GM21381 (cell line): ENCODE measurements at regions not wholly inside any gene's neighbourhood (a gene's known extent, or its start where the extent isn't known, plus 50 kb on each side); places are given as distances from the start of the nearest gene placed in this dataset.
"Not testable (repeated sequence)": the region's sequence is repeated elsewhere in the genome, so short reads cannot be mapped to it uniquely, and the experiment has no call there.

Experiments
- ATAC-seq: cut with Tn5 transposase; IDR thresholded peaks from one replicate; pipeline ENCODE4 v1.9.1; 2021; ENCODE audit warnings: mild to moderate bottlenecking, moderate library complexity; ENCODE audit not compliant: unreplicated experiment

- ATAC-seq, result no peak
These were observed 405.8 kb downstream of the SPRY2 start for GRCh38 chr13:79935121-79935520.

- ATAC-seq, result no peak
These were observed 407.5 kb downstream of the SPRY2 start for GRCh38 chr13:79933389-79933788.

GRCh38 chr13:79932556-79932955 is 408.4 kb downstream of the SPRY2 start:
- no peak for ATAC-seq

- ATAC-seq, result not testable (repeated sequence)
These were observed 416.9 kb downstream of the SPRY2 start for GRCh38 chr13:79923973-79924556.

- no peak for ATAC-seq
These were observed 421.8 kb downstream of the SPRY2 start for GRCh38 chr13:79919091-79919490.

GRCh38 chr13:79918620-79919019 is 422.3 kb downstream of the SPRY2 start:
- no peak for ATAC-seq

- ATAC-seq, result no peak
These were observed 423.3 kb downstream of the SPRY2 start for GRCh38 chr13:79917628-79918027.

GRCh38 chr13:79915114-79915811 is 425.7 kb downstream of the SPRY2 start:
- no peak for ATAC-seq

GRCh38 chr13:79913141-79913827 is 427.6 kb downstream of the SPRY2 start:
- no peak for ATAC-seq

GRCh38 chr13:79912403-79912802 is 428.5 kb downstream of the SPRY2 start:
- no peak for ATAC-seq

- no peak for ATAC-seq
These were observed 429.9 kb downstream of the SPRY2 start for GRCh38 chr13:79910875-79911540.

GRCh38 chr13:79909644-79910043 is 428.7 kb downstream of the NDFIP2 start:
- no peak for ATAC-seq

- ATAC-seq, result no peak
These were observed 427.4 kb downstream of the NDFIP2 start for GRCh38 chr13:79908381-79908780.

- no peak for ATAC-seq
These were observed 426.6 kb downstream of the NDFIP2 start for GRCh38 chr13:79907527-79907926.

- no peak for ATAC-seq
These were observed 425.4 kb downstream of the NDFIP2 start for GRCh38 chr13:79906345-79906744.

GRCh38 chr13:79905018-79905417 is 424.1 kb downstream of the NDFIP2 start:
- ATAC-seq, result no peak

GRCh38 chr13:79904581-79904980 is 423.6 kb downstream of the NDFIP2 start:
- no peak for ATAC-seq

GRCh38 chr13:79901336-79901735 is 420.4 kb downstream of the NDFIP2 start:
- no peak for ATAC-seq

- no peak for ATAC-seq
These were observed 419.4 kb downstream of the NDFIP2 start for GRCh38 chr13:79900356-79900755.

- no peak for ATAC-seq
These were observed 418.0 kb downstream of the NDFIP2 start for GRCh38 chr13:79898996-79899395.

GRCh38 chr13:79898202-79898826 is 417.4 kb downstream of the NDFIP2 start:
- ATAC-seq, result no peak
